NT2/D1 (cell line): ENCODE measurements at regions not wholly inside any gene's neighbourhood (a gene's known extent, or its start where the extent isn't known, plus 50 kb on each side); places are given as distances from the start of the nearest gene placed in this dataset.

Experiments used
- SUZ12 ChIP-seq: IDR thresholded peaks from 2 replicates; pipeline ENCODE4 v1.6.1; 2011; ENCODE audit not compliant: insufficient read length, insufficient read depth; ENCODE audit errors: extremely low read depth
- YY1 ChIP-seq: IDR thresholded peaks from 2 replicates; pipeline ENCODE4 v1.6.1; 2011; ENCODE audit not compliant: insufficient read length, insufficient read depth

DNA sequence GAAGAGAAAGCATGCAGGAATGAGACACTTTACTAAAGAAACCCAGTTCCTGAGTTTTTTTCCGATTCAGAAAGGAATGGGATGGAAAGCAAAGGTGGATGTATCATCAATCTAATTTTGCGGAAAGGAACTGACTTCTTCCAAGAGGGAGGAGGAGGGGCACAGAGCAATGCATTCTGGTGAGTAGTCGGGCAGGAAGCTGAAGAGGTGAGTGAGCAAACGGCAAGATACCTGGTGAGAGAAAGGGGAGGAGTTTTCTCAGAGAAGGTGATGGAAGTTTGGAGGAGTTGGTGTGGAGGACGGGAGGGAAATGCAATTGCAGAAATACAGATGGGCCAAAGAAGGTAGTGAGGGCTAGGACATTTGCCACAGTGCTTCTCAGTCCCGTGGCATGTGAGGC is 713.2 kb downstream of the KCNJ2 start:
- no peak for TF ChIP-seq SUZ12
- no peak for TF ChIP-seq YY1
